ENCODE measurements at regions not wholly inside any gene's neighbourhood (a gene's known extent, or its start where the extent isn't known, plus 50 kb on each side); places are given as distances from the start of the nearest gene placed in this dataset.
A peak's percentile ranks its signal among the peaks of the same experiment; 100 is the strongest.
"Not testable (repeated sequence)": the region's sequence is repeated elsewhere in the genome, so short reads cannot be mapped to it uniquely, and the experiment has no call there.

GRCh38 chr11:71638801-71639519 is 56.3 kb upstream of the KRTAP5-11 start:
- H3K4me1 Mint-ChIP-seq (ENCODE audit: low read depth); H3K9me3 Mint-ChIP-seq (ENCODE audit: low read depth); H3K36me3 Mint-ChIP-seq: not testable (repeated sequence)
- Mint-ChIP-seq H3K27me3 (peaks cover 18% of the 10 kb centered on the region), H3K4me3 (peak overlapping the region; percentile 72), H3K27ac (peak overlapping the region; percentile 54)

GRCh38 chr11:71639520-71639849 is 56.8 kb upstream of the KRTAP5-11 start:
- H3K4me1 Mint-ChIP-seq (ENCODE audit: low read depth); H3K36me3 Mint-ChIP-seq; H3K27ac Mint-ChIP-seq; H3K9me3 Mint-ChIP-seq (ENCODE audit: low read depth): not testable (repeated sequence)
- H3K27me3 Mint-ChIP-seq, result peaks cover 18% of the 10 kb centered on the region
- peak overlapping the region; percentile 49 for H3K4me3 Mint-ChIP-seq

- not testable (repeated sequence) for H3K9me3 Mint-ChIP-seq (ENCODE audit: low read depth); H3K36me3 Mint-ChIP-seq; H3K4me1 Mint-ChIP-seq (ENCODE audit: low read depth); H3K27ac Mint-ChIP-seq
- Mint-ChIP-seq H3K4me3 (peak overlapping the region; percentile 66), H3K27me3 (peaks cover 18% of the 10 kb centered on the region)
These were observed 57.2 kb upstream of the KRTAP5-11 start for GRCh38 chr11:71639916-71640315.

- H3K4me3 Mint-ChIP-seq; H3K9me3 Mint-ChIP-seq (ENCODE audit: low read depth); H3K27ac Mint-ChIP-seq; H3K4me1 Mint-ChIP-seq (ENCODE audit: low read depth); H3K27me3 Mint-ChIP-seq; H3K36me3 Mint-ChIP-seq: not testable (repeated sequence)
These were observed 64.4 kb upstream of the KRTAP5-11 start for GRCh38 chr11:71647078-71647477.

GRCh38 chr11:71652998-71653397 is 70.3 kb upstream of the KRTAP5-11 start:
- not testable (repeated sequence) for H3K27ac Mint-ChIP-seq; H3K36me3 Mint-ChIP-seq; H3K9me3 Mint-ChIP-seq (ENCODE audit: low read depth); H3K4me3 Mint-ChIP-seq; H3K27me3 Mint-ChIP-seq; H3K4me1 Mint-ChIP-seq (ENCODE audit: low read depth)

GRCh38 chr11:71654423-71654822 is 71.7 kb upstream of the KRTAP5-11 start:
- not testable (repeated sequence) for H3K9me3 Mint-ChIP-seq (ENCODE audit: low read depth); H3K4me1 Mint-ChIP-seq (ENCODE audit: low read depth); H3K27me3 Mint-ChIP-seq; H3K27ac Mint-ChIP-seq; H3K36me3 Mint-ChIP-seq; H3K4me3 Mint-ChIP-seq

- H3K4me3 Mint-ChIP-seq; H3K27me3 Mint-ChIP-seq; H3K4me1 Mint-ChIP-seq (ENCODE audit: low read depth): not testable (repeated sequence)
These were observed 72.4 kb upstream of the KRTAP5-11 start for GRCh38 chr11:71655041-71655440.

GRCh38 chr11:71656513-71656912 is 73.8 kb upstream of the KRTAP5-11 start:
- not testable (repeated sequence) for H3K27ac Mint-ChIP-seq; H3K4me1 Mint-ChIP-seq (ENCODE audit: low read depth); H3K27me3 Mint-ChIP-seq; H3K36me3 Mint-ChIP-seq; H3K9me3 Mint-ChIP-seq (ENCODE audit: low read depth); H3K4me3 Mint-ChIP-seq

More at GRCh38 chr11:71655041-71655440, 72.4 kb upstream of the KRTAP5-11 start:
- H3K9me3 Mint-ChIP-seq (ENCODE audit: low read depth); H3K27ac Mint-ChIP-seq; H3K36me3 Mint-ChIP-seq: not testable (repeated sequence)

GRCh38 chr11:71664941-71665340 is 82.3 kb upstream of the KRTAP5-11 start:
- H3K9me3 Mint-ChIP-seq (ENCODE audit: low read depth); H3K27me3 Mint-ChIP-seq; H3K4me1 Mint-ChIP-seq (ENCODE audit: low read depth); H3K36me3 Mint-ChIP-seq; H3K27ac Mint-ChIP-seq; H3K4me3 Mint-ChIP-seq: not testable (repeated sequence)

- H3K27ac Mint-ChIP-seq; H3K36me3 Mint-ChIP-seq; H3K27me3 Mint-ChIP-seq; H3K4me3 Mint-ChIP-seq; H3K4me1 Mint-ChIP-seq (ENCODE audit: low read depth); H3K9me3 Mint-ChIP-seq (ENCODE audit: low read depth): not testable (repeated sequence)
These were observed 115.4 kb upstream of the KRTAP5-11 start for GRCh38 chr11:71698110-71698509.

- not testable (repeated sequence) for H3K4me3 Mint-ChIP-seq; H3K4me1 Mint-ChIP-seq (ENCODE audit: low read depth); H3K9me3 Mint-ChIP-seq (ENCODE audit: low read depth); H3K27me3 Mint-ChIP-seq; H3K36me3 Mint-ChIP-seq; H3K27ac Mint-ChIP-seq
These were observed 116.3 kb upstream of the KRTAP5-11 start for GRCh38 chr11:71698961-71699360.

- not testable (repeated sequence) for H3K27ac Mint-ChIP-seq; H3K36me3 Mint-ChIP-seq; H3K27me3 Mint-ChIP-seq; H3K4me3 Mint-ChIP-seq; H3K4me1 Mint-ChIP-seq (ENCODE audit: low read depth); H3K9me3 Mint-ChIP-seq (ENCODE audit: low read depth)
These were observed 119.0 kb upstream of the KRTAP5-11 start for GRCh38 chr11:71701435-71702291.

GRCh38 chr11:71705086-71705737 is 122.5 kb upstream of the KRTAP5-11 start:
- H3K4me1 Mint-ChIP-seq (ENCODE audit: low read depth); H3K36me3 Mint-ChIP-seq; H3K4me3 Mint-ChIP-seq; H3K27me3 Mint-ChIP-seq; H3K9me3 Mint-ChIP-seq (ENCODE audit: low read depth); H3K27ac Mint-ChIP-seq: not testable (repeated sequence)

- not testable (repeated sequence) for H3K9me3 Mint-ChIP-seq (ENCODE audit: low read depth); H3K4me1 Mint-ChIP-seq (ENCODE audit: low read depth); H3K27ac Mint-ChIP-seq; H3K36me3 Mint-ChIP-seq; H3K27me3 Mint-ChIP-seq; H3K4me3 Mint-ChIP-seq
These were observed 123.2 kb upstream of the KRTAP5-11 start for GRCh38 chr11:71705738-71706432.

GRCh38 chr11:71707083-71707482 is 124.4 kb upstream of the KRTAP5-11 start:
- not testable (repeated sequence) for H3K9me3 Mint-ChIP-seq (ENCODE audit: low read depth); H3K27ac Mint-ChIP-seq; H3K4me1 Mint-ChIP-seq (ENCODE audit: low read depth); H3K36me3 Mint-ChIP-seq; H3K27me3 Mint-ChIP-seq; H3K4me3 Mint-ChIP-seq

All from activated naive CD8-positive, alpha-beta T cell (primary cell).